Skin epidermis (tissue), 12 donors: ENCODE measurements at regions not wholly inside any gene's neighbourhood (a gene's known extent, or its start where the extent isn't known, plus 50 kb on each side); places are given as distances from the start of the nearest gene placed in this dataset.
A peak's percentile ranks its signal among the peaks of the same experiment; 100 is the strongest.
"Not testable (repeated sequence)": the region's sequence is repeated elsewhere in the genome, so short reads cannot be mapped to it uniquely, and the experiment has no call there.

Experiments used
- H3K27ac ChIP-seq, 21 experiments: fragments of 200-600 bp; sonication (generic) in 11 of 21; one replicate each; pipeline ENCODE4 v1.5.0; 2020; ENCODE audit warnings: mild to moderate bottlenecking in 3 of 21, inconsistent platforms in 2 of 21, moderate library complexity in 2 of 21
- H3K4me3 ChIP-seq, 7 experiments: fragments of 200-600 bp; sonication (generic) in 2 of 7; one replicate each; pipeline ENCODE4 v1.5.0; 2020; ENCODE audit warnings: inconsistent platforms in 2 of 7, mild to moderate bottlenecking in 2 of 7, moderate library complexity in 1 of 7

- peak overlapping the region in 2 of 21 experiments; percentile 10 to 38 for H3K27ac ChIP-seq
Measured at GRCh38 chr4:186948361-186949242, 224.9 kb upstream of the FAT1 start.

DNA sequence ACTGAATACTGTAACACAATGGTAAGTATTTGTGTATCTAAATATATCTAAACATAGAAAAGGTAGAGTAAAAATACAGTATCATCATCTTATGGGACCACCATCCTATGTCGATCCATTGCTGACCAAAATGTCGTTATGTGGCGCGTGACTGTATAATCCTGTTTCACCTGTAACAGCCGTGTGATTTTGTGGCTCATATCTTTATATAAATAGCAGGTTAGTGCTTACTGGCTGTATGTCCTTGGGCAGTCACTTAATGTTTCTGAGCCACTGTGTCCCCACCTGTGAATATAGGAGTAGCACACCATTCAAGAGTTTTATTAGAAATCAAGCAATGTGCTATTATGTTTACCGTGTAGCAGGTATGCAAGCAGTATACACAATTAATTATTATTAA, 226.2 kb upstream of the FAT1 start:
- Histone ChIP-seq H3K4me3 (no peak overlapping the region), H3K27ac (no peak overlapping the region)

More at GRCh38 chr4:186948361-186949242, 224.9 kb upstream of the FAT1 start:
- no peak overlapping the region for H3K4me3 ChIP-seq

GRCh38 chr4:186952709-186953108, 229.1 kb upstream of the FAT1 start:
- no peak overlapping the region for H3K27ac ChIP-seq
- H3K4me3 ChIP-seq, result no peak overlapping the region

GRCh38 chr4:186953599-186954260, 230.1 kb upstream of the FAT1 start:
- peak overlapping the region in 3 of 21 experiments; percentile 11 to 54 (median 27) for H3K27ac ChIP-seq
- H3K4me3 ChIP-seq, result no peak overlapping the region

DNA sequence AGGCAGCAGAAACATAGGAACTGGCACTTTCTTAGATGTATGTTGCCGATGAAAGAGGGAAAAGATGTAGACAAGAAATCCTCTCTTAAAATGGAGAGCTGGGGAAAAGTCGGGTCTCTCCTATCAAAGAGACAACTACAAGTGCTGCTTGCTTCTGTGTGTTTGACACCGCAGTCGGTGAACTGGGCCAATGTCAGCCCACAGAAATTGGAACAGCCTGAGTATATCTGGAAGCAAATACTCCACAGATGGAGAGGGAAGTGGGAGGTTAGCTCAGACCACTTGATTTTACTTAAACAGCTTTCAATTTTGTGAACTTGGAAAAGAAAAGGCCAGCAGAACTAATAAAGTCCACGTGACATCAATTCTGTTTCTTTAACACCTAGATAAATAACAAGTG, 230.9 kb upstream of the FAT1 start:
- Histone ChIP-seq H3K27ac (peak overlapping the region in 3 of 21 experiments; percentile 11 to 54 (median 27)), H3K4me3 (no peak overlapping the region)

DNA sequence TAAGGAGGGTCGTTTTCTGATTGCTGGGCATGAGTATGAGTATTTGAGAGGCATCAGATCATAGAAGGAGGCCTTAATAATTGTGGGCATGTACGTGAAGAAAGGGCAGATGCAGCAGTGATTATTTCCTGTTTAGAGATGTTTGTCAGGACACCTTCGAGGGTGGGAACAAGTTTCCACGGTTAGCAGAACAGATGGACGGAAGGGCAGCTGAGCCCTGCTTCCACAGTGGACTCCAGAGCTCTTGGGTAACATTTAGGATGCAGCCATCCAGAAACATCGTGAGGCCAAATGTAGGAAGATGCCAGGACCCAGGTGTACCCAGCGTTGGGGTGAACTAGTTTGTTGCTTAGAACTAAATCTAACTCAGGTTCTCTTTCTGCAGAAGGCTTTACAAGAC, 231.3 kb upstream of the FAT1 start:
- H3K4me3 ChIP-seq, result no peak overlapping the region
- H3K27ac ChIP-seq, result no peak overlapping the region

DNA sequence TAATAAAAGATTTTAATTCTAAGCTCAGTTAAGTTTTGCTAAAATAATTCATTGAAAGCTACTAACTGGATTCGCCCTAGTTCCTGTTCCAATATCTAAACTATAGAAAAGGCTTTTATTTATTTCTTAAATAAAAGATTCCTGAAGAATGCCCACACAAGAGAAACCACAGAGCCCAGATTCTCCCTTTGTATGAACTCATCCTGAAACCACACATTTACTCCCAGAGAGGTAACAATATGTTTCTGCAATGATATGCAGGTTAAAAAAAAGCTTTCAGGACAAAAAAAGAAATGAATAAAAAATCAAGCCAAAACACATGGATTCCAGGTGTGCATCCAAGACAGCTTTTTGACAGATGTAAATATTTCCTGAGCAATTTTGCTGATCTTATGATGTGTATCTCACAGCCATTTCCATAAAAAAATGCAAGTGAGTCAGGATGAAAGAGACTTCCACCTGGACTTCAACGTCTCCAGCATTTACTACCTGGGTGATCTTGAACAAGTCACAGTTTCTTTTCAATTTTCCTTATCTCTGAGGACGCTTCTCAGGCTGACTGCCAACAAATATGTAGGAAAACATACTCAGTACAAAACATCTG, 234.4 kb upstream of the FAT1 start:
- H3K4me3 ChIP-seq, result no peak overlapping the region
- H3K27ac ChIP-seq, result no peak overlapping the region

- H3K4me3 ChIP-seq, result no peak overlapping the region
Measured at GRCh38 chr4:186958726-186959350, 235.2 kb upstream of the FAT1 start.

GRCh38 chr4:186979961-186980745, 256.5 kb upstream of the FAT1 start:
- H3K27ac ChIP-seq, result no peak overlapping the region
- H3K4me3 ChIP-seq, result no peak overlapping the region

More at GRCh38 chr4:186958726-186959350, 235.2 kb upstream of the FAT1 start:
- no peak overlapping the region for H3K27ac ChIP-seq

DNA sequence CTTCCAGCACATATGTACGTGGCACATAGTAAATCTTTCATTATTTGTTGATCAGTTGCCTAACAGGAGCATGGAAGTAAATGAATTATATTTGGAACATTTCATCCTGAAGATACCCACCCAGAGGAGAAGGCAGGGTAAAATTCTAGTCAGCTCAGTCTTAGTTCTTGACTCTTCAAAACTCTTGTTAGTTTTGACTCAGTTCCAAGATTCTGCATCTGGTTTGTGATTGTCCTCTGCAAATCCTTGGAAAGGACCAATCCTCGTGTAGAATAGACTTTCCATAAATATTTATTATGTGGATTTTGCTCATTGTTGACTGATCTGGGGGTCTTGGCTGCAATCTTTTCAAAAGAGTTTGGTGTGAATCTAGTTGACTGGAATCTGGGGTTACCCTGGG, 257.5 kb upstream of the FAT1 start:
- Histone ChIP-seq H3K4me3 (no peak overlapping the region), H3K27ac (no peak overlapping the region)

DNA sequence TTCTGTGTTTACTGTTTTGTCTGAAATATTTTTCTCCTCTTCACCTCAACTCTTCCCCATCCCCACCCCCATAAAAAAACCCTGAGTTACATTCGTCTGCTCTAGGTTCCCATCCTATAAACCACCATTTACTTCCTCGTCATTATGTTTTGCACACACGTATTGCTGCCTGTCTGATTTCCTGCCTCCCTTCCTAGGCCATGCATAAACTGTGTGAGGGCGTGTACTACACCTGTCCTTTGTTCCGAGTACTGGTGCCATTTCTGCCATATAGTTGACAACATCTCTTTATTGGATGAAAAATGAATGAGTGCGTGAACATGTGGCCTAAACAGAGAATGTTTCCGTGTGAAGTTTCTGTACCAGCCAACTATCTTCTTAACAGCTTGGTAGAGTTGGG, 258.5 kb upstream of the FAT1 start:
- H3K27ac ChIP-seq, result no peak overlapping the region

GRCh38 chr4:186984105-186984644, 260.5 kb upstream of the FAT1 start:
- H3K27ac ChIP-seq, result no peak overlapping the region
- no peak overlapping the region for H3K4me3 ChIP-seq

More for the DNA sequence above, 258.5 kb upstream of the FAT1 start:
- no peak overlapping the region for H3K4me3 ChIP-seq

DNA sequence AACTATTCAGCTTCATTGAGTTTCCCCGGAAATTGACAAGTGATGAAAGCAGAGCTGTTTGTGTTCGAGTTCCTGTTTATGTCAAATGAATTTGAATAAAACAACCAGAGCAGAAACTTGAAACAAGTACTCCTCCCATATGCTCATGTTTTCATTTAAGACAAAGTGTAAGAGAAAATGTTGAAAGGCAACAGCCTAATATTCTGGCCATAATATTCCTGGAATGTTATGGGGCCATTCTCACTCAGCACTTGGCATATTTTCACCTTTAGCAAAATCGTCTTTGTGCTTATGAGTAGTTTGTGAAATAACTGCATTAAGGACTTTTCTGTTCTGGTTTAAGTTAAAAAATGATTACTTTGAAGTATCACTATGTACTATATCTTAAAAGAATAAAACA, 276.0 kb upstream of the FAT1 start:
- Histone ChIP-seq H3K4me3 (no peak overlapping the region), H3K27ac (no peak overlapping the region)

- Histone ChIP-seq H3K27ac (no peak overlapping the region), H3K4me3 (no peak overlapping the region)
Measured at GRCh38 chr4:187000281-187000680, 276.6 kb upstream of the FAT1 start.

- not testable (repeated sequence) for H3K27ac ChIP-seq, H3K4me3 ChIP-seq
Measured at GRCh38 chr4:187002133-187002532, 278.5 kb upstream of the FAT1 start.

DNA sequence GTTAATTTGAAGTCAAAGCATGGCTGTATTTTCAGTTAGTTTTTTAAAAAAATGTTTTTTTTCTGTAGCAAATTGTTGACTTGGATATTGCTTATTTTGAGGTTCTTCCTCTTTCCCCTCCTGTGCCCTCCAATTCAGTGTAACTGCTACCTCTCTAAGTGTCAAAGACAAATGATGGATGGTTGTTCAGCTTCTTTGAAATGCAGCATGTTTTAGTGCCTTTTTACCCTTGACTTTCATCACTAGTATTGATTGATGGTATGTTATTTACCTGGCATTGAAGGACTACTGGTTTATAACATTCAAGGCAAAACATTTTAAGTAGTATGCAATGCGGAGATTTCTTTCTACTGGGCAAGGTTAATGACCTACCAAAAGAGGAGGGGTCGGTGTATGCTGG, 281.0 kb upstream of the FAT1 start:
- H3K4me3 ChIP-seq, result no peak overlapping the region

GRCh38 chr4:187006189-187006618, 282.5 kb upstream of the FAT1 start:
- H3K4me3 ChIP-seq, result no peak overlapping the region
- peak overlapping the region in 1 of 21 experiments; percentile 21 for H3K27ac ChIP-seq

More for the DNA sequence above, 281.0 kb upstream of the FAT1 start:
- no peak overlapping the region for H3K27ac ChIP-seq

DNA sequence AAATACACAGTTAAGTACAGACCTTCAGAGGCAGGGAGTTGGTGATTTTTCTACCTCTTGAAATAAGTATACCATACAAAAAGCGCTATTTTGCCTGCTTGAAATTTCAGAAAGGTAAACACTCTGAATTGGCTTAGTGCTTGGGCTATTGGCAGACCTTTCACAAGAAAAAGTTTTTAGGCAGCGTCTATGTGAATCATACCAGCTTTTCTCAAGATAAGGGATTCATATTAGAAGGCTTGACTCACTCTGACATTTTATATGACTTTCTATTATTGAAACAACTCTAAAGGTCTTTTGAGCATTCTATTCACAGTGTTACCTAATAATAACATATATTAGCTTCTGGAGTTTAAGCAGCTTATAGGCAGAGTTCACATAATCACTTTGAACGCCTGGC, 286.4 kb upstream of the FAT1 start:
- Histone ChIP-seq H3K27ac (no peak overlapping the region), H3K4me3 (no peak overlapping the region)

DNA sequence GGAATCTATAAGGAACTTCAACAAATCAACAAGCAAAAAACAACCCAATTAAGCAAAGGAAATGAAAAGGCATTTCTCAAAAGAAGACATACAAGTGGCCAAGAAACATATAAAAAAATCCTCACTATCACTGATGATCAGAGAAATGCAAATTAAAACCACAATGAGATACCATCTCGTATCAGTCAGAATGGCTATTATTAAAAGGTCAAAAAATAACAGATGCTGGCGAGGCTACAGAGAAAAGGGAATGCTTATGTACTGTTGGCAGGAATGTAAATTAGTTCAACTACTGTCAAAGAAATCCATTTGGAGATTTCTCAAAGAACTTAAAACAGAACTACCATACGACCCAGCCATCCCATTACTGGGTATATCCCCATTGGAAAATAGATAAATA, 292.4 kb upstream of the FAT1 start:
- H3K4me3 ChIP-seq, result no peak overlapping the region

More for the DNA sequence above, 292.4 kb upstream of the FAT1 start:
- H3K27ac ChIP-seq, result no peak overlapping the region
